ENCODE measurements at regions not wholly inside any gene's neighbourhood (a gene's known extent, or its start where the extent isn't known, plus 50 kb on each side); places are given as distances from the start of the nearest gene placed in this dataset.

DNA sequence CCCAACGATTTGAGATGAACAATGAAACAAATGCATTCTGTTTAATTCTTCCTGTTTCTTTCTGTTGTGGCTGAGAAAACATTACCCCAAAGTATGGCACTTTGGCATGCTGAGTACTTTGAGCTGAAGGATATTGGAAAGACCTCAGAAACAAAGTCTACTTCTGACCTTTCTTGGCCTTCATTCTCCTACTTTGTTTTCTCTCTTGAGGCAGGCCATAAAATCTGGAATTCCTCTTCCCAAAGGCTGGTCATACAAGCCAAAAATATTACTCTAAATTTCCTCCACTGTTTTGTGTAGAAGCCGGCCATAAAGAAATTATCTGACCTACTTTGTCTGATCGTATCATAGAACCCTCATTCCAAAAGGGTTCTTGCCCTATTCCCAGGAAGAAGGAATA, 1048.2 kb downstream of the TECRL start:
- TF ChIP-seq, protein P1, sequence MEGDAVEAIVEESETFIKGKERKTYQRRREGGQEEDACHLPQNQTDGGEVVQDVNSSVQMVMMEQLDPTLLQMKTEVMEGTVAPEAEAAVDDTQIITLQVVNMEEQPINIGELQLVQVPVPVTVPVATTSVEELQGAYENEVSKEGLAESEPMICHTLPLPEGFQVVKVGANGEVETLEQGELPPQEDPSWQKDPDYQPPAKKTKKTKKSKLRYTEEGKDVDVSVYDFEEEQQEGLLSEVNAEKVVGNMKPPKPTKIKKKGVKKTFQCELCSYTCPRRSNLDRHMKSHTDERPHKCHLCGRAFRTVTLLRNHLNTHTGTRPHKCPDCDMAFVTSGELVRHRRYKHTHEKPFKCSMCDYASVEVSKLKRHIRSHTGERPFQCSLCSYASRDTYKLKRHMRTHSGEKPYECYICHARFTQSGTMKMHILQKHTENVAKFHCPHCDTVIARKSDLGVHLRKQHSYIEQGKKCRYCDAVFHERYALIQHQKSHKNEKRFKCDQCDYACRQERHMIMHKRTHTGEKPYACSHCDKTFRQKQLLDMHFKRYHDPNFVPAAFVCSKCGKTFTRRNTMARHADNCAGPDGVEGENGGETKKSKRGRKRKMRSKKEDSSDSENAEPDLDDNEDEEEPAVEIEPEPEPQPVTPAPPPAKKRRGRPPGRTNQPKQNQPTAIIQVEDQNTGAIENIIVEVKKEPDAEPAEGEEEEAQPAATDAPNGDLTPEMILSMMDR (IDR thresholded peaks at IDR 0.05; ENCODE audit: insufficient read depth, low read depth, low read length) = no peak
- DNase-seq (ENCODE audit: low read depth) = no peak
- H3K4me3 ChIP-seq (ENCODE audit: low read depth, low read length) = no peak overlapping the region

DNA sequence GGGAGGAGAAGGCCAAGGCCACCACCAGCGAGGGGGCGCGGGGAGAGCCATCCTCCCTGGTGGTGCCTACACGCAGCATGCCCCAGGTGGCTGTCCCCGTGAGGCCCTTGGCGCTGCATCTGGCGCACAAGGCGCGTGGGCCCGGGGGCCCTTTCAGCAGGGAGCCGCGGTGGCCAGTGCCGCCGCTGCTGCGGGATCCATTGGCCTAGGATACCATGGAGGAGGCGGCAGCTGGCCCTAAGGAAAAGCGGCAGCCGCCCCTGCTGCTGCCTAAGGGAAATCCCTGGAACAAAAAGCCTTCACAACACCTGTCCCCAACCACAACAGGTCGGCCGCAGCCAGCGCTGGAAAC, 1059.6 kb downstream of the TECRL start:
- DNase-seq (ENCODE audit: low read depth) = no peak
- TF ChIP-seq, protein P1 (IDR thresholded peaks at IDR 0.05; ENCODE audit: insufficient read depth, low read depth, low read length) = no peak
- H3K4me3 ChIP-seq (ENCODE audit: low read depth, low read length) = no peak overlapping the region

DNA sequence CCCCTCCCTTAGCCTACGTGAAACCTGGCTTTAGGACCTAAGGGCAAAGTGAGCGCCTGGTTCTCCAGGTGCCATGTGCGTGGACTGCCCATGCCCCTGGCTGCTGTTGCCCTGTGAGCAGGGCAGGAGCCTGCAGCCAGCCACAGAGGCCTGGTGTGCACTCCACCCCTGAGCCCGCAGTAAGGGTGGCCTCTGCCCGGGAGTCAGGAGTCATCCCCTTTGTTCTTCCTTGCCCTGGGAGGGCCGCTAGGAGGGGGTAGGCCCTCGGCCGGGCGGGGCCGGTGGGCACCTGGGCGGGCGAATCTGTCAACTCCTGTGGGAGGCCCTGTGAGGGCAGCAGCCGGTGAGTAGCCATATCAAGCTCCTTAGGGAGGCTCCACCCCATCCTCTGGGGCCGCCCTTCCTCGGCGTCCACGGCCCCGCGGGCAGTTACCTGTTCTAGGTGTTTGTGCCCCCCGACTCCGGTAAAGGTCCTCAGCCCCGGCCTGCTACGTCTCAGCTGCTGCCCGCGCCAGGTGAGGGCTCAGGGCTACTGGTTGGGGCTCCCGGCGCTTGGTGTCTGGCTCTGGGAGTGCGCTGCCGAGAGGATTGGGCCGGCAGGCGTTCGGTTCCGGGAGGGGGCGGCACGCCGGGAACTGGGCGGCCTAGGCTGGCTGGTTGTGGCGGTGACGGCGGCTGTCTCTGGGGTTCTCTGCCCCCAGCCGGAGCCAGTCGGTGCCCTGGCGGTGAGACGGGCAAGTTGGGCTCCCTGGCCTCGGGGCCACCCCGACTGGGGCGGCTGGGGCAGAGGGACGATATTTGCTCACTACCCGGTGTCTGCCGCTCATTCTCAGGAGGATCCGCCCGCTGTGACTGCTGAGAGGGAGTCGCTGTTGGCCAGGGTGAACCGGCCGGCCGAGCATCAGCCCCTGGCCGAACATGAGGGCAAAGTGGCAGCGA, 1060.2 kb downstream of the TECRL start:
- TF ChIP-seq, protein P1 (IDR thresholded peaks at IDR 0.05; ENCODE audit: insufficient read depth, low read depth, low read length) = no peak
- no peak overlapping the region for H3K4me3 ChIP-seq (ENCODE audit: low read depth, low read length)
- DNase-seq (ENCODE audit: low read depth) = no peak

DNA sequence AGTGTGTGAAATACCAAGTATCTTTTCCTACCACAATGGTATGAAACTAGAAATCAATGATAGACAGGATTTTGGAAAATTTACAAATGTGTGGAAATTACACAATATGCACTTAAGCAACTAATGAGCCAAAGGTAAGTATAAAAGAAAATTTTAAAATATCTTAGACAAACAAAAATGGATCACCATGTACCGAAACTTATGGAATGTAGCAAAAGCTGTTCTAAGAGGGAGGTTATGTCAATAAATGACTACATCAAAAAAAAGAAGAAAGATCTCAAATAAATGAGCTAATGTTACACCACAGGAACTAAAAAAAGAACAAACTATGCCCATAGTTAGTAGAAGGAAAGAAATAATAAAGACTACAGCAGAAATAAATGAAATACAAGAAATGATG, 1084.1 kb downstream of the TECRL start:
- no peak overlapping the region for H3K4me3 ChIP-seq (ENCODE audit: low read depth, low read length)
- DNase-seq (ENCODE audit: low read depth) = no peak
- TF ChIP-seq, protein P1 (IDR thresholded peaks at IDR 0.05; ENCODE audit: insufficient read depth, low read depth, low read length) = no peak

DNA sequence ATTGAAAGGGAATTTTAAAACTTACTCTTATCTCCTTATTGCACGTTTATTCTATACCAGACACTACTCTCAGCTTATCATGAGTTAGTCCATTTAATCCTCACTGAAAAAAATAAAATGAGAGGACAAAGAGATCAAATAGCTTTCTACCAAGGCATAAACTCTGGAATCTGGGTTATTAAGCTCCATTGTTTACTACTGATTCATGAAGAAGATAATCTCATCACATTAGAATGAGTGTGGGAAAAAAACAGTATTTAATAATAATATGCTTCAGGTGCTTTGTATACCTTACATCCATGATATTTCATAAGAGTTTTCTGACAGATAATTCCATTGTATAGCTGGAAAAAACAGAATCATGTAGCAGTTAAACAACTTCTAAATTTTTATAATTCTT, 1092.6 kb downstream of the TECRL start:
- DNase-seq (ENCODE audit: low read depth) = no peak
- H3K4me3 ChIP-seq (ENCODE audit: low read depth, low read length) = no peak overlapping the region
- TF ChIP-seq, protein P1 (IDR thresholded peaks at IDR 0.05; ENCODE audit: insufficient read depth, low read depth, low read length) = no peak

DNA sequence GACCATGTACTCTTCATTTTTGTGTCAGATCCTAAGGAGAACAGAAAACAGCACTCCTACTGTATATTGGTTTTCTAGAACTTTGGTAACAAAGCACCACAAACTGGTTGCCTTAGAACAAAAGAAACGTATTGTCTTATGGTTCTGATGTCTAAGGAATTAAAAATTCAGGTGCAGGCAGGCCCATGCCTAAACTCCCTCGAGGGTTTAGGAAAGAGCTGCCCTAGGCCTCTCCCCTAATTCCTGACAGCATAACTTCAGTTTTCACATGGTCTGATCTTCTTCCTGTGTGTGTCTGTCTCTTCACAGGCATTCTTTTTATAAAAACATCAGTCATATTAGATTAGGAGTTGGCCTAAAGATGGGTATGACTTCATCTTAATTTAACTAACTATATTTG, 1093.6 kb downstream of the TECRL start:
- TF ChIP-seq, protein P1 (IDR thresholded peaks at IDR 0.05; ENCODE audit: insufficient read depth, low read depth, low read length) = no peak
- no peak overlapping the region for H3K4me3 ChIP-seq (ENCODE audit: low read depth, low read length)
- no peak for DNase-seq (ENCODE audit: low read depth)
